Inflammatory macrophage (primary cell): ENCODE measurements at regions not wholly inside any gene's neighbourhood (a gene's known extent, or its start where the extent isn't known, plus 50 kb on each side); places are given as distances from the start of the nearest gene placed in this dataset.
"Not testable (repeated sequence)": the region's sequence is repeated elsewhere in the genome, so short reads cannot be mapped to it uniquely, and the experiment has no call there.

Experiments
- DNase-seq, 2 donors: peaks; one replicate each; pipeline ENCODE4 v3.0.0-alpha.2; 2020 to 2022

- DNase-seq = no peak
These were observed 293.1 kb upstream of the FOXF1 start for GRCh38 chr16:86217001-86217890.

GRCh38 chr16:86217891-86218270 lies 292.4 kb upstream of the FOXF1 start:
- no peak for DNase-seq

DNA sequence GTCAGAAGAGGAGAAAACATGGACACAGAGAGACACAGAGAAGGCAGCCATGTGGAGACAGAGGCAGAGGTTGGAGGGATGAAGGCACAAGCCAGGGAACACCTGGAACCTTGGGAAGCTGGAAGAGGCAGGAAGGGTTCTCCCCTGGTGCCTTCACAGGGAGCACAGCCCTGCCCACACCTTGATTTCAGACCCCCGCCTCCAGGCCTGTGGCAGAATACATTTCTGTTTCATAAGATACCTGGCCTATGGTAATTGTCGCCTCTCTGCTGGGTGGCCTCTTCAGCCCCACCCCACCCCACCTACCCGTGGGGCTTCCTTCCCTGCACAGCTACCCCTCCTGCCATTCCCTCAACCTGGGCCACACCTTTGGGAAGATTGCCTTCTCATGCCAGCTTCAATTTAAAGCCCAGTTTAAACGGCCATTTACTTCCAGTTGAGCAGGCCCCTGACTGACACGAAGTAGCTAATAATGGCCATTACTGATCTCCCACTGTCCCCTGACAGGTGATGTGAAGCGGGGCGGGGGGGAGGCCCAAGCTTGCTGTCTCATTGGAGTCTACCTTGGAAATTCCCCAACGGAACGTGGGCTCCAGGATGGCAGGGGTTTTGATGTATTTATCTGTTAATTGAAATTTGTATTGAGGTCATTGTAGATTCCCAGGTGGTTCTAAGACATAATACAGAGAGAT lies 291.7 kb upstream of the FOXF1 start:
- no peak for DNase-seq

DNA sequence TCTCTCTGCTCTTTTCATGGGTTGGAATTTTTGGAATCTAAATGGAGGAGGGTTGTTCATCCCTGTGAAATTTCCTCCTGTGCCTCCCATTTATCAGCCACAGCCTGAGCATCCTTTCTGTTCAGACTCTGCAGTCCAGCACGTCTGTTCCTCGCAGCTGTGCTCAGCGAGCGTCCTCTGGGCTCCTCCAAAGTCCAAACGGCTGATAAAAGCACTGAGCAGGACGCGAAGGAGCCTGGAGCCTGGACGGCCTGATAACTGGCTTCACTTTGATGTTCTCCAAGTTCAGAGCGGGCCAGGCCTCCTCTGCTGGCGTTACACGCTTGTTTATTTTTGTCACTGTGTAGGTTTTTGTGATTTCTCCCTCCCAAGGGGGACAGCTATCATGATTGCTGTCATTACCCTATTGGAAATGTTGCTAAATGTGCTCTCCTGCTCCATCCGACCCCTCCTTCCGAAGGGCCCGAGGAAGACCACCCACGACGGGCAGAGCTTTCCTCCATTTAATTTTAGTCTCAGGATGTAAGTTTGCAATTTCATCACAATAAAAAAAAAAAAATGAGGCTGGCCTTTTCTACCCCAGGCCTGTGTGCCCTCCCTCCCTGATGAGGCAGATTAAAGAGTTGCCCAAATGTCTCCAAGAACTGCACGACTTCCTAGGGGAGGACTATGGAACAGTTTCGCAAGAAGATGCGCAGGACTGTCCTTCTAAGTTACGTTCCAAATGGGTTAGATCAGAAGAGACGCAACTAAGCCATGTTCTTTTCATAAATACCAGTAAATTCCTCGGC lies 290.5 kb upstream of the FOXF1 start:
- DNase-seq = no peak

DNA sequence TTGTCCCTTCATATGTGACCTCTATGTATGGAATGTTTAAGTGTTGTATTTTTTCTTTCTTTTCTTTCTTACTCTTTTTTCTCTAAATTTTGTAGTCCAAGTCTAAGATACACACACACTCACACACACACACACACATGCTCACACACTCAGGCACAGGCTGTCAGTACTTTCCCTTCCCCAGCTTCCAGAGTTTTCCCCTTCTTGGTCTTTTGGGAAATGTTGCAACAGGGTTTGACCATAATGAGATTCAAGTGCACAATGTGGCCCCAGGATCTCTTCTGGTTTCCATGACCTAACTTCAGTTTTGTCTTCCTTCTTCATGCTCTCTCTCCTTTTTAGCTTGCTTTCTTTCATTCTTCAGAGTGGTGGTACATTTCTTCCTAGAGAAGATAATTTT lies 289.8 kb upstream of the FOXF1 start:
- no peak for DNase-seq

GRCh38 chr16:86221085-86221484 lies 289.2 kb upstream of the FOXF1 start:
- no peak for DNase-seq

GRCh38 chr16:86222547-86222946 lies 287.8 kb upstream of the FOXF1 start:
- no peak for DNase-seq

GRCh38 chr16:86222965-86223551 lies 287.3 kb upstream of the FOXF1 start:
- DNase-seq = no peak

- DNase-seq = no peak
These were observed 286.2 kb upstream of the FOXF1 start for GRCh38 chr16:86224126-86224525.

- no peak for DNase-seq
These were observed 285.7 kb upstream of the FOXF1 start for GRCh38 chr16:86224629-86225028.

DNA sequence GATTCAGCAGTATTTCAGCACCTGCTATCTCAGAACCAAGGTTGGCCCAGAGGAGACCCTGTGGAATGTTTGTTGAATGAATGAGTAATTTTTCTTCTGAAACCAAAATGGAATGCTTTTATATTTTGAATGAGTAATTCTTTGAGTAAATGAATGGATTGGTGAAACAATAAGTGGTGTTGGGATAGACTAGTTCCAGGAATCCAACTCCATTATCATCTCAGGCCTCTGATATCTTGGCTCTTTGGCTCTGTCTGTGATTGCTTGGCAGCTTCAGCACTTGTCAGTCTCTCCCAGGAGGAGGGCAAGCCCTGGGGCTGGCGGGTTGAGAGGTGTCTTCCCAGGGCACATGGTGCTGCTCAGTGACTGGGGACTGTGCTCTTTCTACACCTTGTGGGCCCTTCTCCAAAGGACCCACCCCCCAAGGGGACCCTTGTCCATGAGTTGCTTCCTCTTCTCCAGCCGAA lies 284.4 kb upstream of the FOXF1 start:
- DNase-seq = no peak

- DNase-seq = no peak
These were observed 283.3 kb upstream of the FOXF1 start for GRCh38 chr16:86227041-86227440.

GRCh38 chr16:86227801-86228200 lies 282.5 kb upstream of the FOXF1 start:
- DNase-seq = no peak

- no peak for DNase-seq
These were observed 281.6 kb upstream of the FOXF1 start for GRCh38 chr16:86228713-86229112.

DNA sequence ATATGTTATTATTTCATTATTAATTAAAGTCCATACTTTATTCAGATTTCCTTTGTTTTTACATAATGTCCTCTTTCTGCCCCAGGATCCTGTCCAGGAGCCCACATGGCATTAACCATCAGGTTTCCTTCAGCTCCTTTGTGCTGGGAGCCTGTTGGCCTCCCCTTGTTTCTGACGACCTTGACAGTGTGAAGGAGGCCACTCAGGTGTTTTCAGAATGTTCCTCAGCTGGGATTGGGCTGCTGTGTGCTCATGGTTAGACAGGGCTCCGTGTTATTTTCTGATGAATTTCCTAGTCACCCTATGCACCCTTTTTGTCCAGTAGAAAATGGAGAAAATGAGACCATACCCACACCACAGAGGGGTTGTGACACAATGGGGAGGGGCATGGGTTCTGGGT lies 281.0 kb upstream of the FOXF1 start:
- no peak for DNase-seq

- no peak for DNase-seq
These were observed 280.3 kb upstream of the FOXF1 start for GRCh38 chr16:86229866-86230656.

DNA sequence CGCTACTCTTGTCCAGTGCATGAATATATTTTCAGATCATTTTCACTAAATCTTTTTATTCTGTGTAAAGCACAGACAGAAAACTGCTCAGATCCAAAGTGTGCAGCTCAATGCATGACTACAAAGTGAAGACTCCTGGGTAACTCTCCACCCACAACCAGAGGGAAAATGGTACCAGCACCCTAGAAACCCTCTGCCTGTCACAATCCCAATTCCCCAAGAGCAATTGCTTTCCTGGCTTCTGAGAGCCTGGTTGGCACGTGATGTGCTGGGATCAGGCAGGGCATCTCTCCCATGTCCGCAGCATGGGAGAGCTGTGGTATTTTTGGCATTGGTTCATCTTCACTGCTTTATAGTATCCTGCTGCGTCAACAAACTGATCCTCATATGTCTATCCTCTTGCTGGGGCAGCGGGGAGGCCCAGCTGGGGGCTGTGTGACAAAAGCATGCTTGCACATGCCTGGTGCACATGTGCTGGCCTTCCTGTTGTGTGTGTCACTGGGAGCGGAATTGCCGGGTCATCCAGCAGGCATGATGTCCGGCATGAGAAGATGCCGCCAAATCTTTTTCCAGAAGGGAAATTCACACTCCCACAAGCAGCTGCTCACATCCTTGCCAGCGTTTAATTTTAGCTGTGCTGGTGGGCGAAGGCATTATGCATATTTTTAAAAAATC lies 278.9 kb upstream of the FOXF1 start:
- DNase-seq = no peak

DNA sequence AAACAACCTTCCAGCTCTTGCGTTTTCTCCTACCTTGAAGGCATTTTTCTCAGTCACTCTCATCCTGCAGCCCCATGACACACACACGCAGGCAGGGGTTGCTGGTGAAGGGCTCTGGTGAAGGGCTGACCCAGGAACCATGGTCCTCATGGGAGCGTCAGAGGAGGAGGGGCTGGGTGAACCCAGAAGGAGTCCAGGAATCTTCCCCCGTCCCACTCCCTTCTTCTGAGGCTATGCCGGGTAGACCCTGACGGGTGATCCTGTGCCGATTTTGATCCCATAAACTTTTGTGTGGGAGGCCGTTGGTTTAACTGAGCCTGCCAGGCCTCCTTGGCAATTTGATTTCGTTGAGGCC lies 278.4 kb upstream of the FOXF1 start:
- no peak for DNase-seq

- no peak for DNase-seq
These were observed 277.8 kb upstream of the FOXF1 start for GRCh38 chr16:86232496-86232895.

DNA sequence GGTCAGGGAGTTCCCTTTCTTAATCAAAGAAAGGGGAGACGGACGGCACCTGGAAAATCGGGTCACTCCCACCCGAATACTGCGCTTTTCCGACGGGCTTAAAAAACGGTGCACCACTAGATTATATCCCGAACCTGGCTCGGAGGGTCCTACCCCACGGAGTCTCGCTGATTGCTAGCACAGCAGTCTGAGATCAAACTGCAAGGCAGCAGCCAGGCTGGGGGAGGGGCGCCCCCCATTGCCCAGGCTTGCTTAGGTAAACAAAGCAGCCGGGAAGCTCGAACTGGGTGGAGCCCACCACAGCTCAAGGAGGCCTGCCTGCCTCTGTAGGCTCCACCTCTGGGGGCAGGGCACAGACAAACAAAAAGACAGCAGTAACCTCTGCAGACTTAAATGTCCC lies 276.8 kb upstream of the FOXF1 start:
- DNase-seq = not testable (repeated sequence)

GRCh38 chr16:86239381-86239780 lies 270.9 kb upstream of the FOXF1 start:
- DNase-seq = no peak
